ENCODE measurements at regions not wholly inside any gene's neighbourhood (a gene's known extent, or its start where the extent isn't known, plus 50 kb on each side); places are given as distances from the start of the nearest gene placed in this dataset.

DNA sequence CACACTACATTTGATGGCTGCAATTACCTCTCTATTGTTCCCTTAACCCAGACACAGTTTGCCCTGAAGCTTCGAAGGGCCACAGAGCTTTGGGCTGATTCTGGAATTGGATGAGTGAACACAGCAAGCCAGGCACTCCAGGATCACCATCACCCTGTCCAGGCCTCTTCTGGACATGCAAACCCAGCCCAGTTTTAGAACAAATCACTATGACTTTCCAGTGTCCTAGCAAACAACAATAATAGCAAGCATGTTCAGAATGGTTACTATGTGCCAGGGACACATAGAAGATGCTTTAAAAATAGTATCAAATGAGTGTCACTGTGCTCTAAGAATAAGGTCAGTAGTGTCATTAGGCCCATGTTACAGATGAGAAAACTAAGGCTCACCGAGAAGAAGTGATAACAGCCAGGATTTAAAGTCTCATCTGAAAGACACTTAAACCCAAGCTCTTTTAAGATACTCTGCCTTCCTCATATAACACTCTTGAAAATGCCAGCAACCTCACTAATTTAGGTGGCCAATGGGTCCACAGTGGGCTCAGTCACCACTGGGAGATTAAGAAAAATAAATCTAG lies 191.7 kb upstream of the STK17B start:
- Histone ChIP-seq H3K27me3 (ENCODE audit: insufficient read depth, low read length) (no peaks in the 10 kb centered on the region), H3K9ac (ENCODE audit: low read depth, low read length) (no peak overlapping the region), H3K9me3 (ENCODE audit: insufficient read depth, low read depth, low read length) (no peaks in the 10 kb centered on the region), H3K4me3 (ENCODE audit: low read length) (no peak overlapping the region), H3K36me3 (ENCODE audit: insufficient read depth, low read length) (no peaks in the 10 kb centered on the region), H3K27ac (ENCODE audit: low read depth, low read length) (no peak overlapping the region), H3K4me1 (ENCODE audit: insufficient read depth, low read length) (no peaks in the 10 kb centered on the region)
- 86% methylated on average over 2 of the region's 2 CpGs for WGBS

DNA sequence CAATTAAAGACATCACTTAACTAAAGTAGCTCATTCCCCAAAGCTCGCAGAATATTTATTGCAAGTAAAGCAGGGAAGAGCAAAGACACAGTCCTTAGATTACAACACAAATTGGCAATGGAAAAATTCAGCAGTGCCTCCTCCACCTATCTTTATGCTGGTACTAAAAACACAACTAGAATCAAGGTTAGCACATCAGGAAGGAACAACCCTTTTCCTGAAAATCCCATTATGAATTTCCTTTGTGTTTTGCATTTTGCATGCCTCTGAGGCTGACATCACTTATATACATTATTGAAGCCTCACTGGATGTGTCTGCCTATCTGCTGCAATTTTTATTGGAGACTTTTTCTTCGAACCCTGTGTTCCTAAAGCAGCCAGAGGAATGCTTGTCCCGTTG lies 193.8 kb upstream of the STK17B start:
- no peak overlapping the region for H3K9ac ChIP-seq (ENCODE audit: low read depth, low read length)
- H3K4me1 ChIP-seq (ENCODE audit: insufficient read depth, low read length) = no peaks in the 10 kb centered on the region
- H3K9me3 ChIP-seq (ENCODE audit: insufficient read depth, low read depth, low read length) = no peaks in the 10 kb centered on the region
- no peak overlapping the region for H3K4me3 ChIP-seq (ENCODE audit: low read length)
- H3K27me3 ChIP-seq (ENCODE audit: insufficient read depth, low read length) = no peaks in the 10 kb centered on the region
- WGBS = 92% methylated on average over 3 of the region's 3 CpGs
- no peak overlapping the region for H3K27ac ChIP-seq (ENCODE audit: low read depth, low read length)
- no peaks in the 10 kb centered on the region for H3K36me3 ChIP-seq (ENCODE audit: insufficient read depth, low read length)

- no peaks in the 10 kb centered on the region for H3K36me3 ChIP-seq (ENCODE audit: insufficient read depth, low read length)
- whole genome bisulfite sequencing = 84% methylated on average over 1 of the region's 1 CpG
- no peaks in the 10 kb centered on the region for H3K4me1 ChIP-seq (ENCODE audit: insufficient read depth, low read length)
- H3K9me3 ChIP-seq (ENCODE audit: insufficient read depth, low read depth, low read length) = no peaks in the 10 kb centered on the region
- no peak overlapping the region for H3K4me3 ChIP-seq (ENCODE audit: low read length)
- H3K27ac ChIP-seq (ENCODE audit: low read depth, low read length) = no peak overlapping the region
- H3K9ac ChIP-seq (ENCODE audit: low read depth, low read length) = no peak overlapping the region
- H3K27me3 ChIP-seq (ENCODE audit: insufficient read depth, low read length) = no peaks in the 10 kb centered on the region
These were observed 194.5 kb upstream of the STK17B start for GRCh38 chr2:196365923-196366322.

DNA sequence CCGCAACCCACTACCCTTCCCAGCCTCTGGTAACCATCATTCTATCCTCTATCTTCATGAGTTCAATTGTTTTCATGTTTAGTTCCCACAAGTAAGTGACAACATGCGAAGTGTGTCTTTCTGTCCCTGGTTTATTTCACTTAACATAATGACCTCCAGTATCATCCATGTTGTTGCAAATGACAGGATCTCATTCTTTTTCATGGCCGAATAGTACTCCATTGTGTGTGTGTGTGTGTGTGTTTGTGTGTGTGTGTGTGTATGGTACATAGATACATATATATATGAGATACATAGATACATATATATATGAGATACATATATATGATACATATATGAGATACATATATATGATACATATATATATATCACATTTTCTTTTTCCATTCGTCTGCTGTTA lies 196.3 kb upstream of the STK17B start:
- no peak overlapping the region for H3K27ac ChIP-seq (ENCODE audit: low read depth, low read length)
- WGBS = 96% methylated on average over 2 of the region's 4 CpGs
- no peaks in the 10 kb centered on the region for H3K9me3 ChIP-seq (ENCODE audit: insufficient read depth, low read depth, low read length)
- no peaks in the 10 kb centered on the region for H3K36me3 ChIP-seq (ENCODE audit: insufficient read depth, low read length)
- H3K9ac ChIP-seq (ENCODE audit: low read depth, low read length) = no peak overlapping the region
- no peak overlapping the region for H3K4me3 ChIP-seq (ENCODE audit: low read length)
- no peaks in the 10 kb centered on the region for H3K4me1 ChIP-seq (ENCODE audit: insufficient read depth, low read length)
- no peaks in the 10 kb centered on the region for H3K27me3 ChIP-seq (ENCODE audit: insufficient read depth, low read length)

GRCh38 chr2:196368546-196369225 lies 197.3 kb upstream of the STK17B start:
- Histone ChIP-seq H3K4me3 (ENCODE audit: low read length) (no peak overlapping the region), H3K27ac (ENCODE audit: low read depth, low read length) (no peak overlapping the region), H3K9me3 (ENCODE audit: insufficient read depth, low read depth, low read length) (no peaks in the 10 kb centered on the region), H3K36me3 (ENCODE audit: insufficient read depth, low read length) (no peaks in the 10 kb centered on the region), H3K27me3 (ENCODE audit: insufficient read depth, low read length) (no peaks in the 10 kb centered on the region), H3K4me1 (ENCODE audit: insufficient read depth, low read length) (no peaks in the 10 kb centered on the region), H3K9ac (ENCODE audit: low read depth, low read length) (no peak overlapping the region)
- WGBS = 96% methylated on average over 2 of the region's 2 CpGs

DNA sequence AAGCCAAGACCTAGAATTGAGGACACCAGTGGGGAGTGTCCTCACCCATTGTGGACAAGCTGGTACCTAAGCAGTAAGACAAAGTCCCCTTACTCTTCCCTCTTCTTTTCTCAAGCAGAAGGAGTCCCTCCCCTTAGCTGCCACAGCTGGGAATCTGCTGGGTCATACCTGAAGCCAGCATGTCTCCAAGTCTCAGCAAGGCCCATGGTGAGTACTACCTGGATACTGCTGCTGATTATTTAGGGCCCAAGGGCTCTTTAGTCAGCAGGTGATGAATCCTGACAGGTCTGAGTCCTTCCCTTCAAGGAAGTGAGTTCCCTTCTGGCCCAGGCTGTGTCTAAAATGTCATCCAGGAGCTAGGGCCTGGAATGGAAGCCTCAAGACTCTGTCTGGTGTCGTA lies 198.6 kb upstream of the STK17B start:
- Histone ChIP-seq H3K4me1 (ENCODE audit: insufficient read depth, low read length) (no peaks in the 10 kb centered on the region), H3K36me3 (ENCODE audit: insufficient read depth, low read length) (no peaks in the 10 kb centered on the region), H3K27ac (ENCODE audit: low read depth, low read length) (no peak overlapping the region), H3K4me3 (ENCODE audit: low read length) (no peak overlapping the region), H3K9ac (ENCODE audit: low read depth, low read length) (no peak overlapping the region), H3K9me3 (ENCODE audit: insufficient read depth, low read depth, low read length) (no peaks in the 10 kb centered on the region), H3K27me3 (ENCODE audit: insufficient read depth, low read length) (no peaks in the 10 kb centered on the region)
- 100% methylated on average over 1 of the region's 1 CpG for WGBS

DNA sequence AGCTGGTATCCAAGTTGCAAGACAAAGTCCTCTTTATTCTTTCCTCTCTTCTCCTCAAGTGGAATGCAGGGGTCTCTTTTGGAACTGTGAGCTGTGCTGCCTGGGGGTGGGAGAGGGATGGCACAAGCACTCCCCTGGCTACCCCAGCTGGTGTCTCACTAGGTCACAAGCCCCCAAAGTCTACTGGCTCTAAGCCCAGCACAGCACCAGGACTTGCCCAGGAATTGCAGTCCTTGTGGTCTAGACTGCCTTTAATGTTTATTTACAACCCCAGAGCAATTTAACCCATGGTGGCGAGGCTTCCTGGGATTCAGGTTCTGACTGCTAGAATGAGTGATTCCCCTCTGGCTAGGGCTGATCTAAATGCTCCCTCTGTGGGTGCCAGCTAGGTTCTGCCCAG lies 199.0 kb upstream of the STK17B start:
- no peaks in the 10 kb centered on the region for H3K36me3 ChIP-seq (ENCODE audit: insufficient read depth, low read length)
- no peaks in the 10 kb centered on the region for H3K27me3 ChIP-seq (ENCODE audit: insufficient read depth, low read length)
- no peak overlapping the region for H3K4me3 ChIP-seq (ENCODE audit: low read length)
- H3K4me1 ChIP-seq (ENCODE audit: insufficient read depth, low read length) = no peaks in the 10 kb centered on the region
- 92% methylated on average over 1 of the region's 1 CpG for WGBS
- H3K9me3 ChIP-seq (ENCODE audit: insufficient read depth, low read depth, low read length) = no peaks in the 10 kb centered on the region
- no peak overlapping the region for H3K9ac ChIP-seq (ENCODE audit: low read depth, low read length)
- no peak overlapping the region for H3K27ac ChIP-seq (ENCODE audit: low read depth, low read length)

GRCh38 chr2:196372276-196372809 lies 201.0 kb upstream of the STK17B start:
- H3K36me3 ChIP-seq (ENCODE audit: insufficient read depth, low read length) = no peaks in the 10 kb centered on the region
- H3K27me3 ChIP-seq (ENCODE audit: insufficient read depth, low read length) = no peaks in the 10 kb centered on the region
- H3K4me3 ChIP-seq (ENCODE audit: low read length) = no peak overlapping the region
- no peaks in the 10 kb centered on the region for H3K4me1 ChIP-seq (ENCODE audit: insufficient read depth, low read length)
- H3K9ac ChIP-seq (ENCODE audit: low read depth, low read length) = no peak overlapping the region
- H3K27ac ChIP-seq (ENCODE audit: low read depth, low read length) = no peak overlapping the region
- no peaks in the 10 kb centered on the region for H3K9me3 ChIP-seq (ENCODE audit: insufficient read depth, low read depth, low read length)
- WGBS = 94% methylated on average over 3 of the region's 3 CpGs

DNA sequence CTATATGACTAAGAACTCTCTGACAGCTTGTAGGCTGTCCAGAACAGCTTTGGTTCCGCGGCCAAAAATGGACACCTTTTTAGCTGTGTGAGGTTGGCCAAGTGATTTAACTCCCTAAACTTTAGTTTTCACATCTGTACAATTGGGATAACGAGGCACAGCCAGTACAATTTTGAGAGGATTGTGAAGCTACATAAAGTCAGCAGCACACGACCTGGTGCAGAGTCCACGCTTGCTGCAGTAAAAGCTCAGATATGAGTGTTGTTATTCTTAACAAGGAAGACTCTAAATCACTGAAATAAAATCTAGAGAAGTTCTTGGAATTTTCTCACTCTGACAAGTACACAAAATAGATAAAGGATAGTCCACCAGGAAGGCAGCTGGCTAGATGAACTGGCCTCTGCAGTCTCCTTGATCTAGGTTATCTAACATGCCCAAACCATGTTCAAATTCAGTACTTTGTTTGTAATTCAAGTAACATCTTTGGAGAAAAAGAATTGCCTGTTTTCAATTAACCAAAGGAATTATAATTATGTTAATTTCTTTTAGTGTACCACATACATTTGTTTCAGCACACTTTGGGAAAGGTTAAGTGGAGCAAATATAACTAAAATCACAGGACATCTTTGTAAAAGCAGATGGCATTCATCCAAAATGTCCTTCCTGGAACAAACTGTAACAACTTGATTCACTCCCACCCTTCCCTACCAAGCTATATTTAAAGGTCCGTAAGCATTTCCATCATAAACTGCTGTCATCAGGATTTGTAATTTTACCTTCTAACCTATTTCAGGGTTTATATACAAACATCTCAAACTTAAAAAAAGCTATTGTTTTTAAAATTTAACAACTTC lies 201.7 kb upstream of the STK17B start:
- Histone ChIP-seq H3K9me3 (ENCODE audit: insufficient read depth, low read depth, low read length) (no peaks in the 10 kb centered on the region), H3K4me1 (ENCODE audit: insufficient read depth, low read length) (no peaks in the 10 kb centered on the region), H3K27ac (ENCODE audit: low read depth, low read length) (no peak overlapping the region), H3K4me3 (ENCODE audit: low read length) (no peak overlapping the region), H3K9ac (ENCODE audit: low read depth, low read length) (no peak overlapping the region), H3K27me3 (ENCODE audit: insufficient read depth, low read length) (no peaks in the 10 kb centered on the region), H3K36me3 (ENCODE audit: insufficient read depth, low read length) (no peaks in the 10 kb centered on the region)
- WGBS = 92% methylated on average over 6 of the region's 6 CpGs

DNA sequence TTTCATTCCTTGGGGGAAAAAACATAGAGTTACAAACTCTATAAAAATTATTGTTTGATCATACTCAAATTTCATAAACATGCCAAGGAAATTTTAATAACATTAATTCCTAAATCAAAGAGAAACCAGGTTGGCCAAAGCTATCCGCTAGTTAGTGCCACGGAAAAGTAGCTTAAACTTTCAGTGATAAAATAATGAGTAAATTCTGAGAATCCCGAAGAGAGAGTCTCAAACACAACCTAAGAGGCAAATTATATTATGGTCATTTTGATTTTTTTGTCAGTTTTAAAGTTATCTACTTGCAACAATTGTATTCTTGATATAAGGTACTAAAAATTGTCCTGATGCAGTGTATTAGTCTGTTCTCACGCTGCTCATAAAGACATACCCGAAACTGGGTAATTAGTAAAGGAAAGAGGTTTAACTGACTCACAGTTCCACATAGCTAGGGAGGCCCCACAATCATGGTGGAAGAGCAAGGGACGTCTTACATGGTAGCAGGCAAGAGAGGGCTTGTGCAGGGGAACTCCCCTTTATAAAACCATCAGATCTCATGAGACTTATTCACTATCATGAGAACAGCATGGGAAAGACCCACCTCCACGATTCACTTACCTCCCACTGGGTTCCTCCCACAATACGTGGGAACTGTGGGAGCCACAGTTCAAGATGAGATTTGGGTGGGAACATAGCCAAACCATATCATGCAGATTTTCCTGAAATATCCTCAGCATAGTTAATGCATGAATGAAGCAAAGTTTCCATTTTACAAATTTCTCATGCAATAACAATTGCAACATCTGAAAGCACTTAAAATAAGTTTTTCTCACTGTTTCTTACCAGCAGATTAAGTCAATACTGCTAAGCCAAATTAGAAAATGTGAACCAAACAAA lies 205.9 kb upstream of the STK17B start:
- Histone ChIP-seq H3K9ac (ENCODE audit: low read depth, low read length) (no peak overlapping the region), H3K4me3 (ENCODE audit: low read length) (no peak overlapping the region), H3K36me3 (ENCODE audit: insufficient read depth, low read length) (no peaks in the 10 kb centered on the region), H3K4me1 (ENCODE audit: insufficient read depth, low read length) (no peaks in the 10 kb centered on the region), H3K27me3 (ENCODE audit: insufficient read depth, low read length) (no peaks in the 10 kb centered on the region), H3K27ac (ENCODE audit: low read depth, low read length) (no peak overlapping the region), H3K9me3 (ENCODE audit: insufficient read depth, low read depth, low read length) (no peaks in the 10 kb centered on the region)
- 91% methylated on average over 8 of the region's 8 CpGs for WGBS
